ENCODE measurements at regions not wholly inside any gene's neighbourhood (a gene's known extent, or its start where the extent isn't known, plus 50 kb on each side); places are given as distances from the start of the nearest gene placed in this dataset.

DNA sequence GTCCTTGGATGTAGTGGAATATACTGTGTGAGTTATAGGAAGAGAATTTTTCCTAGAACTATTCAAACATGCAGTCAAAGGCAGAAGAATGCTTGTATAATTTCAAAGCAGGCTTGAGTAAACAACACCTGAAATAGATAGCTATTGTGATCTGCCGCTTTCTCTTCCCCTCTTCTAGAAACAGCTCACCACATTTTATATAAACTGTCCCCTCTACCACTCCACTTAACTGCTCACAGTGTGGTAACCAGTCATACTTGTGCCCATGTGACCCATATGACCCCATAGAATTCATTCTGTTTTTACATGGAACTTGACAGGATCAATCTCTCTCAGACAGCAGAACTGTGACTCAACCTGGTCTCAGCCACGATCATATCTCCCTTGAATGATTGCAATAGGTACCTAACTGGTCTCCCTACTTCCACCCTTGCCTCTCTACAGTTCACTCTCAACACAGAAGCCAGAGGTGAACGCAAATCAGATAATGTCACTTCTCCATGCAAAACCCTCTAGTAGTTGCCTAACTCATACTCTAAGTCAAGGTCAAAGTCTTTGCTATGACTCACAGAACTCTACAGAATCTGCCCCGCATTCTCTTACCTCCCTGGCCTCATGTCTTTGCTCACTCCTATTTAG, 85.6 kb upstream of the EFHC2 start:
- Histone ChIP-seq H3K79me2 (ENCODE audit: low read depth) (no peaks in the 10 kb centered on the region), H3K9ac (no peak overlapping the region), H3K27ac (no peak overlapping the region), H3K36me3 (no peaks in the 10 kb centered on the region), H3K27me3 (no peaks in the 10 kb centered on the region), H2AFZ (replicated peaks) (no peak overlapping the region), H3K4me3 (no peak overlapping the region), H3K9me3 (ENCODE audit: low read depth) (no peaks in the 10 kb centered on the region), H4K20me1 (ENCODE audit: low read depth) (no peaks in the 10 kb centered on the region), H3K4me2 (no peak overlapping the region), H3F3A (ENCODE audit: low read depth) (no peaks in the 10 kb centered on the region), H3K4me1 (no peaks in the 10 kb centered on the region)
- Mint-ChIP-seq H3K27ac (no peak overlapping the region), H3K4me3 (no peak overlapping the region), H3K36me3 (no peaks in the 10 kb centered on the region), H3K27me3 (ENCODE audit: insufficient read depth, low read depth) (no peaks in the 10 kb centered on the region), H3K4me1 (peaks cover 3% of the 10 kb centered on the region), H3K9me3 (peaks cover 2% of the 10 kb centered on the region)
- no peak for DNase-seq (ENCODE audit: low spot score)
- TF ChIP-seq, protein P1, sequence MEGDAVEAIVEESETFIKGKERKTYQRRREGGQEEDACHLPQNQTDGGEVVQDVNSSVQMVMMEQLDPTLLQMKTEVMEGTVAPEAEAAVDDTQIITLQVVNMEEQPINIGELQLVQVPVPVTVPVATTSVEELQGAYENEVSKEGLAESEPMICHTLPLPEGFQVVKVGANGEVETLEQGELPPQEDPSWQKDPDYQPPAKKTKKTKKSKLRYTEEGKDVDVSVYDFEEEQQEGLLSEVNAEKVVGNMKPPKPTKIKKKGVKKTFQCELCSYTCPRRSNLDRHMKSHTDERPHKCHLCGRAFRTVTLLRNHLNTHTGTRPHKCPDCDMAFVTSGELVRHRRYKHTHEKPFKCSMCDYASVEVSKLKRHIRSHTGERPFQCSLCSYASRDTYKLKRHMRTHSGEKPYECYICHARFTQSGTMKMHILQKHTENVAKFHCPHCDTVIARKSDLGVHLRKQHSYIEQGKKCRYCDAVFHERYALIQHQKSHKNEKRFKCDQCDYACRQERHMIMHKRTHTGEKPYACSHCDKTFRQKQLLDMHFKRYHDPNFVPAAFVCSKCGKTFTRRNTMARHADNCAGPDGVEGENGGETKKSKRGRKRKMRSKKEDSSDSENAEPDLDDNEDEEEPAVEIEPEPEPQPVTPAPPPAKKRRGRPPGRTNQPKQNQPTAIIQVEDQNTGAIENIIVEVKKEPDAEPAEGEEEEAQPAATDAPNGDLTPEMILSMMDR (IDR thresholded peaks at IDR 0.05): no peak
- TF ChIP-seq EZH2phosphoT487 (IDR thresholded peaks at IDR 0.05) (no peak), EZH2 (IDR thresholded peaks at IDR 0.05) (no peak)

DNA sequence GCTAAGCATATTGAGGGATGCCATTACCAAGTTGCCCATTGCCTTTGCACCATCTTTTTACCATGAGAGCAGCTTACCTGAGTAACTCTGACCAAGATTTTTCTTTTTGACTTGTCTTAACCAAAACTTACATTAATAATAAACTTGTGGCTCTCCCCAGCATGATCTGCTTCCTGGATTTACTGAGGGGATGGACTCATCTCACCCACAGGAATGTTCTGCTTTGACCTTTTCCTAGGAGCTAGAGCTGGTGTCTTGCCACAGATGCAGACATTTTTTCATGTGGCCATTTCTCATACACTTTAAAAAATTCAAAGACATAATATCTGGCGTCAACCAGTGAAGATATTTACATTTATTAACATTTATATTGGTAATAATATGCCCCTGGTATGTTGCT, 79.2 kb upstream of the EFHC2 start:
- H3K4me3 Mint-ChIP-seq: no peak overlapping the region
- H3K27me3 Mint-ChIP-seq (ENCODE audit: insufficient read depth, low read depth): no peaks in the 10 kb centered on the region
- H2AFZ ChIP-seq (replicated peaks): no peak overlapping the region
- no peaks in the 10 kb centered on the region for H3K9me3 ChIP-seq (ENCODE audit: low read depth)
- no peaks in the 10 kb centered on the region for H3K79me2 ChIP-seq (ENCODE audit: low read depth)
- H3K4me1 Mint-ChIP-seq: peaks cover 4% of the 10 kb centered on the region
- DNase-seq (ENCODE audit: low spot score): no peak
- H3K27me3 ChIP-seq: no peaks in the 10 kb centered on the region
- no peak overlapping the region for H3K4me3 ChIP-seq
- H3K27ac ChIP-seq: no peak overlapping the region
- H3K4me1 ChIP-seq: no peaks in the 10 kb centered on the region
- no peaks in the 10 kb centered on the region for H4K20me1 ChIP-seq (ENCODE audit: low read depth)
- no peak overlapping the region for H3K9ac ChIP-seq
- no peaks in the 10 kb centered on the region for H3F3A ChIP-seq (ENCODE audit: low read depth)
- no peak overlapping the region for H3K4me2 ChIP-seq
- H3K36me3 ChIP-seq: no peaks in the 10 kb centered on the region
- no peak for TF ChIP-seq EZH2phosphoT487 (IDR thresholded peaks at IDR 0.05)
- TF ChIP-seq EZH2 (IDR thresholded peaks at IDR 0.05): no peak
- TF ChIP-seq, protein P1 (IDR thresholded peaks at IDR 0.05): no peak
- no peak overlapping the region for H3K27ac Mint-ChIP-seq
- H3K9me3 Mint-ChIP-seq: no peaks in the 10 kb centered on the region
- no peaks in the 10 kb centered on the region for H3K36me3 Mint-ChIP-seq

DNA sequence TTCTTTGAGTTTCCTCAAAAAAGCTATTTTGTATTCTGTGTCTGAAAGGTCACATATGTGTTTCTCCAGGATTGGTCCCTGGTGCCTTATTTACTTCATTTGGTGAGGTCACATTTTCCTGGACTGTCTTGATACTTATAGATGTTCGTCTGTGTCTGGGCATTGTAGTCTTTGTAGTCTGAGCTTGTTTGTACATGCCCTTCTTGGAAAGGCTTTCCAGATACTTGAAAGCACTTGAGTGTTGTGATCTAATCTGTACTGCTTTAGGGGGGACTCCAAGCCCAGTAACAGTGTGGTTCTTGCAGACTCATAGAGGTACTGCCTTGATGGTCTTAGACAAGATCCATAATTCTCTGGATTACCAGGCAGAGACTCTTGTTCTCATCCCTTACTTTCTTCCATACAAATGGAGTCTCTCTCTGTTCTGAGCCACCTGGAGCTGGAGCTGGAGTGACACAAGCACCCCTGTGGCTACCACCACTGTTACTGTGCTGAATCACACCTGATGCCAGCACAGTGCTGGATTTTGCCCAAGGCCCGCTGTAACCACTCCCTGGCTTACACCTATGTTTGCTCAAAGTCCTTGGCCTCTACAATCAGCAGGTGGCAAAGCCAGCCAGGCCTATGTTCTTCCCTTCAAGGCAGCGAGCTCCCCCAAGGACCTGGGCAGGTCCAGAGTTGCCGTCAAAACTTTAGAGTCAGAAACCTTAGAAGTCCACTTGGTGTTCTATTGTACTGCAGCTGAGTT, 72.3 kb upstream of the EFHC2 start:
- Mint-ChIP-seq H3K4me1 (no peaks in the 10 kb centered on the region), H3K4me3 (no peak overlapping the region), H3K9me3 (peaks cover 3% of the 10 kb centered on the region), H3K27ac (no peak overlapping the region), H3K36me3 (no peaks in the 10 kb centered on the region), H3K27me3 (ENCODE audit: insufficient read depth, low read depth) (peaks cover 2% of the 10 kb centered on the region)
- Histone ChIP-seq H3K27ac (no peak overlapping the region), H4K20me1 (ENCODE audit: low read depth) (no peaks in the 10 kb centered on the region), H2AFZ (replicated peaks) (no peak overlapping the region), H3K4me1 (no peaks in the 10 kb centered on the region), H3K36me3 (no peaks in the 10 kb centered on the region), H3F3A (ENCODE audit: low read depth) (no peaks in the 10 kb centered on the region), H3K4me3 (no peak overlapping the region), H3K27me3 (no peaks in the 10 kb centered on the region), H3K79me2 (ENCODE audit: low read depth) (no peaks in the 10 kb centered on the region), H3K9ac (no peak overlapping the region), H3K4me2 (no peak overlapping the region), H3K9me3 (ENCODE audit: low read depth) (no peaks in the 10 kb centered on the region)
- TF ChIP-seq EZH2phosphoT487 (IDR thresholded peaks at IDR 0.05) (no peak), EZH2 (IDR thresholded peaks at IDR 0.05) (no peak)
- TF ChIP-seq, protein P1 (IDR thresholded peaks at IDR 0.05): no peak
- DNase-seq (ENCODE audit: low spot score): no peak
